ENCODE measurements at regions not wholly inside any gene's neighbourhood (a gene's known extent, or its start where the extent isn't known, plus 50 kb on each side); places are given as distances from the start of the nearest gene placed in this dataset.

DNA sequence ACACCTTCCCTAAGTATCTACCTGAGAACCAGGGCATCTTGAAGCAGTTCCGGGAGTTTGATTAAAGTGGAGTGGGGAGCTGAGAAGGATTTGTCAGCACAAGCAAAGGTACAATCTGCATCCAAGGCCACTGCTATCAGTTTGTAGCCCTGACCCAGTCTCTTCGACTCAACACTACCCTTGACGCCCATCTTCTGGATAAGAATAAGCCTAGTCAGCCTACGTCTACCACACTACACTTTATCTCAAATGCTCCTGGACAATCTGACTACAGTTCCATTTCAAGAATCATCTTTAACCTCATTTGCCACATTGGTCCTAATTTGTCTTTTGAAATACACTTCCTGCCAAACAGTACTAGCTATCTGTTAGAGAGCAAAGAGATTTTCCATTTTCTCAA is 134.1 kb upstream of the C1GALT1 start:
- DNase-seq (ENCODE audit: low read depth in 3 of 3), result no peak

GRCh38 chr7:7051206-7051877 is 131.0 kb upstream of the C1GALT1 start:
- DNase-seq (ENCODE audit: low read depth in 3 of 3), result no peak

DNA sequence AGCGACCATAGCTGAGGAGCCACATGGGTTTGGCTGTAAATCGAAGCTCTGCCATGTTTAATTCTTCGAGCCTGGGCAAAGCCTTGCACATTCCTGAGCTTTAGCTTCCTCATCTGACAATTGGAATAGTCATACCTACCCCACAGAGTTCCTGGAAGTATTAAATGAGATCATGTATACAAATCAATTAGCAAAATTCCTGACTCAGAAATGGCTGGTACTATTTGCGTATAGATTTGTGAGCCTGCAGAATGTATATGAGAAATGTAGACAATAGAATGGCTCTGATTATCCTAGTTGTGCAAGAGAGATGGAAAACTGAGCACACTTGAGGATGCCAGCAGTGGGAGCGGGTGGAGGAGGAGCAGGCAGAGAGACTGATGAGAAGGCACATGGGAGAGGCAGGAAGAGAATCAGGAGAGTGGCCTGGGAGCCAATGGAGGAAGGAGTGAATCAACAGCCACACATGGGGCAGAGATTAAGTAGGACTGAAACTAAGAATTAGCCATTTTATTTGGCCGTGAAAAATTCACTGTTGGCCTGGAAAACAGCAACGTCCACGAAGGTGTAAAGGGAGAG is 128.0 kb upstream of the C1GALT1 start:
- no peak for DNase-seq (ENCODE audit: low read depth in 3 of 3)

DNA sequence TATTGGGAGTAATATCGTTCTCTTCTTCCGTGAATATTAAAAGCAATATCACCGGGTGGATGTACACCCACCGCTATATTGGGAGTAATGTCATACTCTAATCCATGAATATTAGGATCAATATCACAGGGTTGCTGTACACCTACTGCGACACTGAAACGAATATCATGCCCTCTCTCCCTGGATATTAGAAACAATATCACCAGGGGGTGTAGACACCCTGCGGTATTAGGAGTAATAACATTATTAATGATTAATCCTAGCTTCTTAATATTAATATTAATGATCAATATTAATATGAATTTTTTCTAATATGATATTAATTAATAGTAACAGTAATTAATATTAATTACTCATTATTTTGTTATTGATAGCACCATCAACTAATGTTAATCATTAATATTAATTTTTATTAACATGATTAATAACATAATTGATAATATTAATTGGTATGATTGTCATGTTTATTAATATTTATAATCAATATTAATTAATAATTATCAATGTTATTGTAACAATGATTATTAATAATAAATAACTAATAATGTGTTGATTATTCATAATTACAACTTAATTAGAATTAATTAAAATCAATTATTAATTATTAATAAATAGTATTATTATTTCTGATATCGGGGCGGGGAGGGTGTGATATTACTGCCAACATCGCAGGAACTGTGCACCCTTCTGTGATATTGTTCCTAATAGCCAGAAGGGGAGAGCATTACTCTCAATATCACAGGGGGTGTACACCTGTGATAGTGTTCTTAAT is 121.3 kb upstream of the C1GALT1 start:
- no peak for DNase-seq (ENCODE audit: low read depth in 3 of 3)

- no peak for DNase-seq (ENCODE audit: low read depth in 3 of 3)
Measured at GRCh38 chr7:7077945-7078344, 104.4 kb upstream of the C1GALT1 start.

DNA sequence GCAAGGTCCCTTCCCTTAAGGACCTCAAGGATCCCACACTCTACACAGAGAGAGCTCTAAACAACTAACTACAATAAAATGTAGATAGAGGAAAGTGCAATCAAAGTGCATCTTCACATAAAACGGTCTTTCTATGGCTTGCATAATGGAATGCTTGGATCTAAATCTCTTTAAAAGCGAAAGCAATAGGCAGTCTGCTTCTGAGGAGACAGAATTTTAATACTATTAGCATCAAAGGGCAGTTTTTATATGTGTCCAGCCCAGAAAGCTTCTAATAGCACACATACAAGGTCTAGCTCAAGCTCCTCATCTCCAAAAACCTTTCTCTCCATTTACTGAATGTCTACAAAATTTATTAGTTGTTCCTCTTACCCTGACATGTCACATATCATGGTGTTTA is 101.5 kb upstream of the C1GALT1 start:
- DNase-seq (ENCODE audit: low read depth in 3 of 3), result no peak

DNA sequence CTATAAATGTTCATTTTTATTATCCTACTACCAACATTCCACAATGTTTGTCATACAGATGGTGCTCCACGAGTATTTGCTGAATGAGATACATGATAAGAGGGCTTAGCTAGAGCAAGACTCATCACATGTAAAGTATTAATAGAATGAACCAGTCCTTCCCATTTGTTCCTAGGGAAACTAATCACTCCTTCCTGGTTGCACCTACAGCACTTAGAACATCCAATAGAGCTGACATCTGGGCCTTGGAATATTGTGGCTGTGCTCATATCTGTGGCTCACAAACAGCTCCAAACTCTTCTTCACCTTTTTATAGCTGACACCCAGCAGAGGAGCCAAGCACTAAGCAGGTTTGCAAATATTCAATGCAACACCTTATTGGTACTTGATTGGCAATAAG is 91.9 kb upstream of the C1GALT1 start:
- DNase-seq (ENCODE audit: low read depth in 3 of 3), result no peak

GRCh38 chr7:7098280-7098818 is 84.0 kb upstream of the C1GALT1 start:
- no peak for DNase-seq (ENCODE audit: low read depth in 3 of 3)

GRCh38 chr7:7099584-7100014 is 82.7 kb upstream of the C1GALT1 start:
- no peak for DNase-seq (ENCODE audit: low read depth in 3 of 3)

GRCh38 chr7:7100432-7100849 is 81.9 kb upstream of the C1GALT1 start:
- no peak for DNase-seq (ENCODE audit: low read depth in 3 of 3)

GRCh38 chr7:7102906-7103305 is 79.4 kb upstream of the C1GALT1 start:
- no peak for DNase-seq (ENCODE audit: low read depth in 3 of 3)

DNA sequence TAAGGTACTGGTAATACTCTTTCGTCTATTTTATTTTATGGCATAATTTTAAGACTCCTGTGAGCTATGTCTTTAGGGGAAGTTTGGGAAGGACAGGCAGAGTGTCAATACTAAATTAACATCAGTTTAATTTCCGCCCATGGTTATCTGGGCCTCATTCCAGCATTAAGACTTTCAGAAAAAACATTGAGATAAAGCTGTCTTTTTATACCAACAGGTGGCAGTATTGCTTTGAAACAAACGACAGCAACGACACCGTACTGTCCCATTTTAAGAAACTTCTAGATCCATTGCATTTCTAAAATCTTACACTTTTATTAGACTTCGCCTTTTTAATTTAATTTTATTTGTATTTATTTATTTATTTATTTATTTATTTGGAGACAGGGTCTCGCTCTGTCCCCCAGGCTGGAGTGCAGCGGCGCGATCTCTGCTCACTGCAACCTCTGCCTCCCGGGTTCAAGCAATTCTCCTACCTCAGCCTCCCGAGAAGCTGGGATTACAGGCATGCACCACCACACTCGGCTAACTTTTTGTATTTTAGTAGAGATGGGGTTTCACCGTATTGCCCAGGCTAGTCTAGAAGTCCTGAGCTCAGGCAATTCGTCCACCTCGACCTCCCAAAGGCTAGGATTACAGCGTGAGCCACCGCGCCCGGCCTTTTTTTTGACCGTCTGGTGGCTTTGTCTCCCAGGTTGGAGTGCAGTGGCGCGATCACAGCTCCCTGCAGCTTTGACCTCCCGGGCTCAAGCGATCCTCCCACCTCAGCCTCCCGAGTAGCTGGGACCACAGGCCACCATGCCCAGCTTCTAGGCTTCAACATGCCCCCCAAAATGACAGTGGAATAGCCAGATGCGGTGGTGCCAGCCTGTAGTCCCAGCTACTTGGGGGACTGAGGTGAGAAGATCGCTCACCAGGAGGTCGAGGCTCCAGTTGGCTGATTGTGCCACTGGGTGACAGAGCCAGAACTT is 78.7 kb upstream of the C1GALT1 start:
- DNase-seq (ENCODE audit: low read depth in 3 of 3), result no peak

DNA sequence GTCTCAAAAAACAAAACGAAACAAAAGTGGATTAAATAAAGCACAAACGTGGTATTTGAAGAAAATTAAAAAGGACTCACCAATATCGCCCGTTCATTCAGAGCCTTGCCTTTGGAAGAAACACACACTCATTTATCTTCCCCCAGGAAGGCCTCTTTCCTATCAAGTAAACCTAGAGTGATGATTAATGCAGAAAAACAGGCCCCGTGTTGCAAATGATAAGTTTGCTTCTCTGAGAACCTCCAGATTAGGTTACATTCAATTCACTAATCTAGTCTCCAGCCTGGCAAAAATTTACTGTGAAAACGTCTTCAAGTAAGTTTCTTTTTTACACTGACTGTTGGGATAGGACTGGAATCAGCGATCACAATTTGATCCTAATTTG is 78.0 kb upstream of the C1GALT1 start:
- no peak for DNase-seq (ENCODE audit: low read depth in 3 of 3)

DNA sequence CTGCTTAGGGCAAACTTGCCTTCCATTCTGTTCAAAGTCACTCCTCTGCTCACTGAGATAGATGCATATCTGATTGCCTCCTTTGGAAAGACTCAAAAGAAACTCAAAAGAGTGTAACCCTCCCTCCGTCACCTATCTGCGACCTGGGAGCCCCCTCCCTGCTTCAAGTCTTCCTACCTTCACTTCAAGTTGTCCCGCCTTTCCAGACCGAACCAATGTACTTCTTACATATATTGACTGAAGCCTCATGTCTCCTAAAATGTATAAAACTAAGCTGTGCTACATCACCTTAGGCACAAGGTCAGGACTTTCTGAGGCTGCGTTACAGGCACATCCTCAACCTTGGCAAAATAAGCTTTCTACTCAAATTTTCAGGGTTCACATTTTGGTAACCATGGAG is 77.4 kb upstream of the C1GALT1 start:
- DNase-seq (ENCODE audit: low read depth in 3 of 3), result no peak

DNA sequence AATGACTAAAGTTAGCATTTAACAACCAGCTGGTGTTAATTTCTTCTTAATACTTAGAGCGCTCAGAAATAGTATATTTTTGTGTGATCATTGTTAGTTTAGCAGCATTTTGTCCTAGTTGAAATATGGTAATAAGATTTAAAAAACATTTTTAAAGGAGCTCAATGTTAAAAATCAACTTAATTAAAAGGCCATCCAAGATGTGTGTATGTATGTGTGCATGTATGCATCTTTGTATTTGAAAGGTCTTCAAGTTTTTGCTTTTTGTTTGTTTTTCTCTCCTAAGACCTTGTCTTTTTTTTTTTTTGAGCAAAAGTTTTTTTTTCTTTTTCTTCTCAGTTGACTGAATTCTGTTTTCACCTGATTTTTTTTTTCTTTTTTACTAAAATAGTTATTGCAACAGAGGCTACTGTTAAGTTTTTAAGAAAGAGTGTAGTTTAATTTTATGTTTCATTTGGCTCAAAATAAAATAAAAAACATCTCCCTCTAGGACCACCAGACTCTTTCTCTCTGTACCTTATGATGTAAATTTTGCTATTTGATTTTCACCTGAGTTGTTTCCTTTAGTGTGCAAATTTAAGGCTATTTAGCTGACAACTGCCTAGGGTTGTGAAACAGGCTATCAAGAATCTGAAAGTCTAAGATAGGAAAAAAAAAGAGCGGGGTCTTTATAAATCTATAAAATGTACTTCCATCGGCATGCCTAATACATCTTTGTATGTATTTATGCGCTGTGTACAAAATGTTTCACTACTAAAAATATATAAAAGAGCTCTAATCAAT is 76.4 kb upstream of the C1GALT1 start:
- DNase-seq (ENCODE audit: low read depth in 3 of 3), result no peak

- DNase-seq (ENCODE audit: low read depth in 3 of 3), result no peak
Measured at GRCh38 chr7:7108931-7109330, 73.4 kb upstream of the C1GALT1 start.

DNA sequence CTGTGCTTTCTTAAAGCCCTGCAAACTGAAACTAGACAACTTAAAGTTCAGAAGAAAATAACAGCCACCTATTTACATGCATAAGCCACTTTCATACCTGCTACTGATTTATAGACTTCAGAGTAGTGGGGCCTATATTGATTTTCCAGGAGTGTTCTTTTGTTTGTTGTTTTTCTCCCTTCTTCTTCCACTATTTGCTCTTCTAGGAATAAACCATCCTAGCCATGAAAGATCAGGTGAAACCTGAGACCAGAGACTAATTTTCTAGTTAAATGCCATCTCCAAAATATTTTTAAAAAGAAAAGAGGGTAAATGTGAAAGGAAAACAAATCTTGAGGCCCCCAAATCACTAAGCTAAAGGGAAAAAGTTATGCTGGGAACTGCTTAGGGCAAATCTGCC is 72.4 kb upstream of the C1GALT1 start:
- DNase-seq (ENCODE audit: low read depth in 3 of 3), result no peak

DNA sequence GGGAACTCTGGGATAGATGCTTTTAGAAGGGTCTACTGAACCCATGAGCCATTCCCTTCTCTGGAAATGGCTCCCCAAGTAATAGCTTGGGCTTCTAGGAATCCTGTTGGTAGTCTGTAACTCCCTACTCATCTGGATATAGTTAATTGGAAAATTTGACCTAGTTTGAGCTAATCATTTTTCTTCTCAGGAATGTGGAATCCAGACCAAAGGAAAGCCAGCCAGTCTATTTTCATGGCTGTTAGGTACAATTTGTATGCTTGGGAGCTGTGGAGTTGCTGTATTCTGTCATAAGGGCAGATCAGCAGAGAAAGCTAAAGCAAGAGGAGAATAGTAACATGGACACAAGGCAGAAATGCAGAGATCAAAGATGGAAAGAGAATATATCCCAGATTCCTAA is 71.6 kb upstream of the C1GALT1 start:
- DNase-seq (ENCODE audit: low read depth in 3 of 3), result no peak

GRCh38 chr7:7112868-7113267 is 69.5 kb upstream of the C1GALT1 start:
- no peak for DNase-seq (ENCODE audit: low read depth in 3 of 3)

DNA sequence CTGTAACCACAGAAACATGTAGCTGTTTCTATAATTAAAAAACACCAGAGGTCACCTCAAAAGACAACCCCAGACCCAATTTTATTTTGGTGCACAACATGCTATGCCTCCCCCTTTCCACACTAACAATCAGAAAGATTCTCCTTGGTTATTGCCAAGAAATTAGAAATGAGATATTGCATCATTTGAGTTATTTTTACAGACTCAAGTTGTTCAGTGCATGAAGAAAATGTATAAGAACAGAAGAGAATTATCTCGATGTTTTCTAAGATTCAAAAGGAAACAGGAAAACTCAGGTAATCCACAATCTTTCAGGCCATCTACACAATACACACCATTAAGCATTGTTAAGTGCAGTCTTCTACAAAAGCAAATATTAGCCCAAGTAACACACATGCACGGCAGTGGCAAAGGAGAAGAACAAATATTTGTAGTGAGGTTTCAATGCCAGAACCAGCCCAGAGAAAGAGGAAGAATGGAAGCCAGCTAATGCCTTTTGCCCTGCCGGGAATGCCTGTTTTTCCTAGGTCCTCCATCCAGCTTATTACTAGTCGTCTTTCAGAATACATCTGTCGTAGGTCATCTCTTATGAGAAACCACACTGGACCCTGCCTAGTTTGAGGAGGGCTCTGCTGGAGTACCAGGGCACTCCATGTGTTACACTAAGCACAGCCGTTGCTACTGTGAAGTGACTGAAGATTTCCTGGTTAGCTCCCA is 67.6 kb upstream of the C1GALT1 start:
- no peak for DNase-seq (ENCODE audit: low read depth in 3 of 3)

Data from stimulated activated CD4-positive, alpha-beta T cell treated with anti-CD3 and anti-CD28 coated beads, TNF-alpha, amount 100 ng/mL, for 48 hours (primary cell).